ENCODE measurements at regions not wholly inside any gene's neighbourhood (a gene's known extent, or its start where the extent isn't known, plus 50 kb on each side); places are given as distances from the start of the nearest gene placed in this dataset.

- no peak for TF ChIP-seq CTCF (conservative IDR thresholded peaks at IDR 0.05; ENCODE audit: low read depth, low read length)
- no peak for TF ChIP-seq EZH2phosphoT487 (IDR thresholded peaks at IDR 0.05; ENCODE audit: borderline replicate concordance, low read length)
Observed at GRCh38 chr11:87861030-87861429, 314.2 kb downstream of the RAB38 start.

All from PC-3 (cell line).